ENCODE measurements at regions not wholly inside any gene's neighbourhood (a gene's known extent, or its start where the extent isn't known, plus 50 kb on each side); places are given as distances from the start of the nearest gene placed in this dataset.

DNA sequence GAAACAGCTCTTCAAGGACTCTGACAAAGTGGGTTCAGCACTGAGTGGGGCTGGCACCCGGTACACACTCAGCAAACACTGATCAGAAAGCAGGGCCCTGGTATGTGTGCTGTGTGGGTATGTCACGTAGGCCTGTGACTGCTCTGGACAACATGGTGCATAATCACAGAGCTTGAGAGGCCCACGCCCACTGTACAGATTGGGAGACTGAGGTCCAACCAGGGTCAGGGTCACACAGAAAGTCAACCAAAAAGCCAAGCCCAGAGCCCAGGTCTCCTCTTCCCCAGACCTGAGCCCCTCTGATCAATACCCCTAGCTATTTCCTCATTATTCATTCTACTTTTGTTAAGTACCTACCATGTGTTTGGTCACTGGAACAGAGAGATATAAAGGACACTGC is 166.1 kb upstream of the LINGO1 start:
- H3K36me3 Mint-ChIP-seq, result no peaks in the 10 kb centered on the region
- H3K4me1 Mint-ChIP-seq, result peaks cover 5% of the 10 kb centered on the region
- no peak overlapping the region for H3K27ac Mint-ChIP-seq
- H3K27me3 Mint-ChIP-seq, result peaks cover 2% of the 10 kb centered on the region
- no peaks in the 10 kb centered on the region for H3K9me3 Mint-ChIP-seq
- H3K4me3 Mint-ChIP-seq, result no peak overlapping the region

GRCh38 chr15:77798151-77798835 is 165.6 kb upstream of the LINGO1 start:
- H3K27me3 Mint-ChIP-seq, result peaks cover 3% of the 10 kb centered on the region
- no peak overlapping the region for H3K4me3 Mint-ChIP-seq
- no peak overlapping the region for H3K27ac Mint-ChIP-seq
- no peaks in the 10 kb centered on the region for H3K9me3 Mint-ChIP-seq
- peaks cover 5% of the 10 kb centered on the region for H3K4me1 Mint-ChIP-seq
- H3K36me3 Mint-ChIP-seq, result no peaks in the 10 kb centered on the region

DNA sequence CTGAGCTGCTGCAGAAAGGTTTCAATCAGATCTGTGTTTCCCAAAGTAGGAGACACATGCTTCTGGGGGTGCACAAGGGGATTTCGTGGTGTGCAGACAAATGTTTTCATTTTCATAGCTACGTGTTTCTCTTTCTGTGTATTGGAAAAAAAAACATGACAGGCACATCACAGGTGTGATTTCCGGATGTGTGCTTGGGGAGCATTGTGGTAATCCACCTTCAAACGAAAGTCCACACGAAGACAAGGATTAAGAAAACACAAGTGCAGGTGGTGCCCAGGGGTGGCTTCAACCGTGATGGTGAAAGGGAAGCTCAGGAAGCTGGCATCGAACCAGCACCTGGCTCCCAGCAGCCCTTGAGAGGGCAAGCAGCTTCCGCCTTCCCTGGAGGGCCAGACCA is 164.6 kb upstream of the LINGO1 start:
- Mint-ChIP-seq H3K27me3 (peaks cover 3% of the 10 kb centered on the region), H3K27ac (no peak overlapping the region), H3K4me1 (peaks cover 5% of the 10 kb centered on the region), H3K9me3 (no peaks in the 10 kb centered on the region), H3K36me3 (no peaks in the 10 kb centered on the region), H3K4me3 (no peak overlapping the region)

- Mint-ChIP-seq H3K36me3 (no peaks in the 10 kb centered on the region), H3K9me3 (no peaks in the 10 kb centered on the region), H3K4me3 (no peak overlapping the region), H3K27ac (no peak overlapping the region), H3K4me1 (peaks cover 5% of the 10 kb centered on the region), H3K27me3 (peaks cover 3% of the 10 kb centered on the region)
These were observed 163.5 kb upstream of the LINGO1 start for GRCh38 chr15:77796046-77796729.

DNA sequence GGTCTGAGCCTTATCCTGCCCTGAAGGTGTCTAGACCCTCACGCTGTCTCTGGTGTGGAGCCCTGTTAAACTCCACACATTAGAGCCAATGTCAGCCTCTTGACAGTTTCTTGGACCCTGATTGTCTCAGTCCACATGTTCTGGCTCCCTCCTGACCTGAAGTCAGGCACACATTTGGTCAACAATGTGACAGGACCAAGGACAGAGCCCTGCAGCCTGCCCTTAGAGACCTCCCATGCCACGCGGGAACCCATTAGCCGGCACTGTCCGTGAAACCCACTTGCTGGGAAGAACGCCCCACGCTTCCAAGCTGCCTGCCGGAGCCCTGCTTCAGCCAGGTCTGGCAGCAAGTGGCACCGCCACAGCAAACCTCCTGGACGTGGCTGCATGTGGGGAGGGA is 162.7 kb upstream of the LINGO1 start:
- Mint-ChIP-seq H3K36me3 (no peaks in the 10 kb centered on the region), H3K27ac (no peak overlapping the region), H3K4me3 (no peak overlapping the region), H3K9me3 (no peaks in the 10 kb centered on the region), H3K27me3 (peaks cover 3% of the 10 kb centered on the region), H3K4me1 (peaks cover 5% of the 10 kb centered on the region)

DNA sequence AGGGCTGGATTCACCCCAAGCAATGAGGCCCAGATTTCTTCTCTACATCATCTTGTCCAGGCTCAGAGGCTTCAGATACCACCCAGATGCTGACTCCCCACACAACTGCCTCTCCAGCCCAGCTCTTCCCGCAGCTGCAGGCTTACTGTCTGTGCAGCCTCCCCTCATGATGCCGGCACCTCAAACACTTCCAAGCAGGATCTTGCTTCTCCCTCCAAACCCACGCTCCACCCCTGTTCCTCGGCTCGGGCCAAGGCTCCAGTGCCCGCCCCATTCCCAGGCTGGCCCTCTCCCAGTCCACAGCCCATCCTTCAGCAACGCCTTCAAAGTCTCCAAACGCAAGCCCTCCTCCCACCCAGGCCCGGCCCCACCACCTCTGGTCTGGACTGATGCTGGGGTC is 159.2 kb upstream of the LINGO1 start:
- peaks cover 3% of the 10 kb centered on the region for H3K27me3 Mint-ChIP-seq
- no peaks in the 10 kb centered on the region for H3K9me3 Mint-ChIP-seq
- no peak overlapping the region for H3K27ac Mint-ChIP-seq
- H3K4me3 Mint-ChIP-seq, result no peak overlapping the region
- peaks cover 1% of the 10 kb centered on the region for H3K4me1 Mint-ChIP-seq
- H3K36me3 Mint-ChIP-seq, result no peaks in the 10 kb centered on the region

- Mint-ChIP-seq H3K4me1 (no peaks in the 10 kb centered on the region), H3K4me3 (no peak overlapping the region), H3K9me3 (no peaks in the 10 kb centered on the region), H3K36me3 (no peaks in the 10 kb centered on the region), H3K27ac (no peak overlapping the region), H3K27me3 (peaks cover 5% of the 10 kb centered on the region)
These were observed 157.8 kb upstream of the LINGO1 start for GRCh38 chr15:77790481-77790880.

DNA sequence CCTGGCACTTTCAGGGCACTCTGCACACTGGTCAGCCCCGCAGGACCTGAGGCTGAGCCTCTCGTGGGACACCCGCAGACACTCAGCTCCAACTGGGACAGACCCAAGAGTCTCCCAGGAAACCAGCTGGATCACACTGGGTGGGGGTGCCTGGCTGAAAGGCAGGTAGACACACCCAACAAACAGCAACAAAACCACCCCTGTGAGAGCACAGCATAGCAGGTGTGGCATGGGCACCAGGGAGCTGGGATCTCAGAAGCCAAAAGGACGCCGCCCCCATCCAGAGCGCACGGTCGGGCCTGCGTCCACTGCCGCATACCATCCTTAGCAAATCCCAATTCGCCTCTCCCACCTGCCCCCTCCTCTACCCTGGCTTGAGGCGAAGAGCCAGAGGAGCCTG is 154.2 kb upstream of the LINGO1 start:
- peaks cover 4% of the 10 kb centered on the region for H3K27me3 Mint-ChIP-seq
- H3K4me3 Mint-ChIP-seq, result no peak overlapping the region
- no peaks in the 10 kb centered on the region for H3K36me3 Mint-ChIP-seq
- no peaks in the 10 kb centered on the region for H3K4me1 Mint-ChIP-seq
- H3K9me3 Mint-ChIP-seq, result no peaks in the 10 kb centered on the region
- H3K27ac Mint-ChIP-seq, result no peak overlapping the region

- Mint-ChIP-seq H3K27ac (no peak overlapping the region), H3K4me3 (no peak overlapping the region), H3K9me3 (no peaks in the 10 kb centered on the region), H3K4me1 (no peaks in the 10 kb centered on the region), H3K36me3 (no peaks in the 10 kb centered on the region), H3K27me3 (peaks cover 4% of the 10 kb centered on the region)
These were observed 153.6 kb upstream of the LINGO1 start for GRCh38 chr15:77786181-77786890.

GRCh38 chr15:77784361-77785292 is 151.9 kb upstream of the LINGO1 start:
- no peaks in the 10 kb centered on the region for H3K36me3 Mint-ChIP-seq
- no peaks in the 10 kb centered on the region for H3K4me1 Mint-ChIP-seq
- H3K4me3 Mint-ChIP-seq, result no peak overlapping the region
- H3K27me3 Mint-ChIP-seq, result peaks cover 4% of the 10 kb centered on the region
- no peak overlapping the region for H3K27ac Mint-ChIP-seq
- H3K9me3 Mint-ChIP-seq, result peaks cover 3% of the 10 kb centered on the region

GRCh38 chr15:77783636-77784035 is 150.9 kb upstream of the LINGO1 start:
- H3K36me3 Mint-ChIP-seq, result no peaks in the 10 kb centered on the region
- H3K4me1 Mint-ChIP-seq, result no peaks in the 10 kb centered on the region
- H3K9me3 Mint-ChIP-seq, result peaks cover 3% of the 10 kb centered on the region
- H3K27ac Mint-ChIP-seq, result no peak overlapping the region
- H3K27me3 Mint-ChIP-seq, result peaks cover 4% of the 10 kb centered on the region
- no peak overlapping the region for H3K4me3 Mint-ChIP-seq

GRCh38 chr15:77782691-77783090 is 150.0 kb upstream of the LINGO1 start:
- H3K36me3 Mint-ChIP-seq, result no peaks in the 10 kb centered on the region
- no peaks in the 10 kb centered on the region for H3K4me1 Mint-ChIP-seq
- peaks cover 4% of the 10 kb centered on the region for H3K27me3 Mint-ChIP-seq
- H3K27ac Mint-ChIP-seq, result no peak overlapping the region
- no peak overlapping the region for H3K4me3 Mint-ChIP-seq
- H3K9me3 Mint-ChIP-seq, result peaks cover 3% of the 10 kb centered on the region

- no peaks in the 10 kb centered on the region for H3K4me1 Mint-ChIP-seq
- peaks cover 4% of the 10 kb centered on the region for H3K27me3 Mint-ChIP-seq
- H3K9me3 Mint-ChIP-seq, result peaks cover 3% of the 10 kb centered on the region
- no peak overlapping the region for H3K4me3 Mint-ChIP-seq
- H3K27ac Mint-ChIP-seq, result no peak overlapping the region
- no peaks in the 10 kb centered on the region for H3K36me3 Mint-ChIP-seq
These were observed 149.2 kb upstream of the LINGO1 start for GRCh38 chr15:77781946-77782240.

GRCh38 chr15:77781151-77781945 is 148.6 kb upstream of the LINGO1 start:
- H3K4me1 Mint-ChIP-seq, result no peaks in the 10 kb centered on the region
- H3K27ac Mint-ChIP-seq, result no peak overlapping the region
- H3K4me3 Mint-ChIP-seq, result no peak overlapping the region
- H3K9me3 Mint-ChIP-seq, result peaks cover 3% of the 10 kb centered on the region
- no peaks in the 10 kb centered on the region for H3K36me3 Mint-ChIP-seq
- peaks cover 4% of the 10 kb centered on the region for H3K27me3 Mint-ChIP-seq

DNA sequence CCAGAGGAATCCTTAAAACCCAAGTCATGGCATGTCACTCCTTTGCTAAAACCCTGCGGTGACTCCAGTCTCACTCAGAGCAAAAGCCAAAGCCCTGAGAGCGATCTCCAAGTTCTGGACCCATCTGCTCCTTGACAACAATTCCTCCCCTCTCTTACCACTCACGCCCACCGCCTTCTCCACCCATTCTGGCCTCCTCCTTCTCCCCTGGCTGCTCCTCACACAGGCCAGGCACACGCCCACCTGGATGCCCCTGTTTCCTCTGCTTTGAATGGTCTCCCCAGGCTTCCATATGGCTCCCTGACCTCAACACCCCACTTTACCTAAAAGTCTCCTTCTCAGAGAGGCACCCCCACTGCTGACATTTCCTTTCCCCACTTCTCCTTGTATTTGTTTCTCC is 146.1 kb upstream of the LINGO1 start:
- Mint-ChIP-seq H3K27me3 (no peaks in the 10 kb centered on the region), H3K27ac (no peak overlapping the region), H3K36me3 (no peaks in the 10 kb centered on the region), H3K4me3 (no peak overlapping the region), H3K9me3 (peaks cover 3% of the 10 kb centered on the region), H3K4me1 (no peaks in the 10 kb centered on the region)
